ENCODE measurements at regions not wholly inside any gene's neighbourhood (a gene's known extent, or its start where the extent isn't known, plus 50 kb on each side); places are given as distances from the start of the nearest gene placed in this dataset.

GRCh38 chr13:65868099-65868498, 1362.0 kb downstream of the PCDH9 start:
- no peak for DNase-seq

- DNase-seq, result no peak
These were observed 1364.0 kb downstream of the PCDH9 start for GRCh38 chr13:65866138-65866537.

- DNase-seq, result no peak
These were observed 1364.9 kb downstream of the PCDH9 start for GRCh38 chr13:65865206-65865605.

GRCh38 chr13:65864039-65864438, 1366.1 kb downstream of the PCDH9 start:
- DNase-seq, result no peak

GRCh38 chr13:65860306-65860705, 1369.8 kb downstream of the PCDH9 start:
- no peak for DNase-seq

GRCh38 chr13:65857942-65858565, 1372.1 kb downstream of the PCDH9 start:
- no peak for DNase-seq

GRCh38 chr13:65856431-65856830, 1373.7 kb downstream of the PCDH9 start:
- no peak for DNase-seq

GRCh38 chr13:65855242-65855805, 1374.8 kb downstream of the PCDH9 start:
- no peak for DNase-seq

- no peak for DNase-seq
These were observed 1375.7 kb downstream of the PCDH9 start for GRCh38 chr13:65854431-65854830.

GRCh38 chr13:65844266-65844841, 1385.8 kb downstream of the PCDH9 start:
- no peak for DNase-seq

- DNase-seq, result no peak
These were observed 1386.8 kb downstream of the PCDH9 start for GRCh38 chr13:65843314-65843731.

GRCh38 chr13:65841156-65841555, 1389.0 kb downstream of the PCDH9 start:
- DNase-seq, result no peak

GRCh38 chr13:65836066-65836465, 1394.1 kb downstream of the PCDH9 start:
- peak; percentile 67 for DNase-seq

- no peak for DNase-seq
These were observed 1395.2 kb downstream of the PCDH9 start for GRCh38 chr13:65834897-65835296.

GRCh38 chr13:65830411-65831205, 1399.5 kb downstream of the PCDH9 start:
- peak; percentile 20 for DNase-seq

- DNase-seq, result no peak
These were observed 1400.7 kb downstream of the PCDH9 start for GRCh38 chr13:65829241-65830008.

GRCh38 chr13:65826657-65827056, 1403.5 kb downstream of the PCDH9 start:
- DNase-seq, result peak; percentile 66

GRCh38 chr13:65825039-65825438, 1405.1 kb downstream of the PCDH9 start:
- DNase-seq, result no peak

- DNase-seq, result no peak
These were observed 1422.1 kb downstream of the PCDH9 start for GRCh38 chr13:65808061-65808460.

GRCh38 chr13:65803530-65804392, 1426.4 kb downstream of the PCDH9 start:
- no peak for DNase-seq

- no peak for DNase-seq
These were observed 1440.3 kb downstream of the PCDH9 start for GRCh38 chr13:65789815-65790214.

GRCh38 chr13:65787082-65787481, 1443.1 kb downstream of the PCDH9 start:
- no peak for DNase-seq
